ENCODE measurements at regions not wholly inside any gene's neighbourhood (a gene's known extent, or its start where the extent isn't known, plus 50 kb on each side); places are given as distances from the start of the nearest gene placed in this dataset.

DNA sequence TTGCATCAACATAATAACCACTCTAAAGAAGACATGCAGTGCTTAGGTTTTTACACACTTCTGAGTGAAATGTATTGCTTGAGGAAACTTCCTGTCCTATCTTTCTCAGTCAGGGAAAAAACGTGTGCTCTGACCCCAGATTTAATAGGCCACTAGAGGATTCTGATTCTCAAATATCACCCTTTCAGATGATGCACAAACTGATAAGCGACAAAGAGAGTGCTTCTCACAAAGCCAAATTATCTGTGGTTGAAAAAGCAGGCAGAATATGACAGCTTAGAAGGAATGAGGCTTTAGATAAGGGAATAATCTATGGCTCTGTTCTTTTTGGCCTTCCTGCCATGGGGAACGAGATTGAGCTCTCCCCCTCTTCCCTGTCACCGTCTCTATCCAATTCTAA, 583.4 kb upstream of the SGO1 start:
- Histone ChIP-seq H3K4me2 (ENCODE audit: control insufficient read depth, insufficient read depth) (no peak overlapping the region), H2AFZ (ENCODE audit: control insufficient read depth, low read depth, low read length) (no peak overlapping the region), H3K9ac (ENCODE audit: control insufficient read depth, insufficient read depth, low read length) (no peak overlapping the region), H3K27me3 (replicated peaks in 1 of 2; ENCODE audit: control insufficient read depth in 2 of 2, insufficient read depth in 2 of 2, low read length in 1 of 2) (no peaks in the 10 kb centered on the region), H3K4me3 (no peak overlapping the region), H3K36me3 (ENCODE audit: control insufficient read depth in 2 of 2, insufficient read depth in 2 of 2, low read length in 1 of 2) (no peaks in the 10 kb centered on the region), H4K20me1 (ENCODE audit: control insufficient read depth, insufficient read depth) (no peaks in the 10 kb centered on the region), H3K4me1 (ENCODE audit: control insufficient read depth, insufficient read depth, low read length) (no peaks in the 10 kb centered on the region), H3K79me2 (ENCODE audit: control insufficient read depth, insufficient read depth, low read length) (no peaks in the 10 kb centered on the region), H3K9me3 (replicated peaks; ENCODE audit: control insufficient read depth, insufficient read depth, low read length) (no peaks in the 10 kb centered on the region), H3K27ac (ENCODE audit: control insufficient read depth, insufficient read depth) (no peak overlapping the region)
- in situ Hi-C loops (cut with MboI), result no loop called here
- BruUV-seq (replicated peaks), result no TSS peak
- ChIA-PET CTCF (no interaction called here), POLR2A (no interaction called here), SMC1A (ENCODE audit: uncharacterized antibody, unreplicated experiment) (no interaction called here), RAD21 (ENCODE audit: unreplicated experiment) (no interaction called here)
- no peak for DNase-seq (ENCODE audit: low read depth, low spot score)
- intact Hi-C loops (cut with micrococcal nuclease; ENCODE audit: unreplicated experiment), result no loop called here
- no peak for FAIRE-seq
- no peak for ATAC-seq
- WGBS (ENCODE audit: insufficient coverage, insufficient replicate concordance, low lambda C conversion rate, missing lambda C conversion rate), result 1% methylated on average over 4 of the region's 4 CpGs
- no peak for TF ChIP-seq TAF1 (IDR thresholded peaks at IDR 0.05; ENCODE audit: borderline replicate concordance, low read depth, low read length)
- TF ChIP-seq KAT2A (conservative IDR thresholded peaks at IDR 0.05; ENCODE audit: control insufficient read depth, low read depth, low read length), result no peak
- TF ChIP-seq POLR2A (IDR thresholded peaks at IDR 0.05; ENCODE audit: low read depth, low read length), result no peak
- TF ChIP-seq JUNB (IDR thresholded peaks at IDR 0.05), result no peak
- no peak for TF ChIP-seq GATAD2B (conservative IDR thresholded peaks at IDR 0.05; ENCODE audit: low read depth)
- no peak for TF ChIP-seq SUPT20H (IDR thresholded peaks at IDR 0.05; ENCODE audit: borderline replicate concordance, control insufficient read depth, low read depth, low read length)
- TF ChIP-seq, protein P1, sequence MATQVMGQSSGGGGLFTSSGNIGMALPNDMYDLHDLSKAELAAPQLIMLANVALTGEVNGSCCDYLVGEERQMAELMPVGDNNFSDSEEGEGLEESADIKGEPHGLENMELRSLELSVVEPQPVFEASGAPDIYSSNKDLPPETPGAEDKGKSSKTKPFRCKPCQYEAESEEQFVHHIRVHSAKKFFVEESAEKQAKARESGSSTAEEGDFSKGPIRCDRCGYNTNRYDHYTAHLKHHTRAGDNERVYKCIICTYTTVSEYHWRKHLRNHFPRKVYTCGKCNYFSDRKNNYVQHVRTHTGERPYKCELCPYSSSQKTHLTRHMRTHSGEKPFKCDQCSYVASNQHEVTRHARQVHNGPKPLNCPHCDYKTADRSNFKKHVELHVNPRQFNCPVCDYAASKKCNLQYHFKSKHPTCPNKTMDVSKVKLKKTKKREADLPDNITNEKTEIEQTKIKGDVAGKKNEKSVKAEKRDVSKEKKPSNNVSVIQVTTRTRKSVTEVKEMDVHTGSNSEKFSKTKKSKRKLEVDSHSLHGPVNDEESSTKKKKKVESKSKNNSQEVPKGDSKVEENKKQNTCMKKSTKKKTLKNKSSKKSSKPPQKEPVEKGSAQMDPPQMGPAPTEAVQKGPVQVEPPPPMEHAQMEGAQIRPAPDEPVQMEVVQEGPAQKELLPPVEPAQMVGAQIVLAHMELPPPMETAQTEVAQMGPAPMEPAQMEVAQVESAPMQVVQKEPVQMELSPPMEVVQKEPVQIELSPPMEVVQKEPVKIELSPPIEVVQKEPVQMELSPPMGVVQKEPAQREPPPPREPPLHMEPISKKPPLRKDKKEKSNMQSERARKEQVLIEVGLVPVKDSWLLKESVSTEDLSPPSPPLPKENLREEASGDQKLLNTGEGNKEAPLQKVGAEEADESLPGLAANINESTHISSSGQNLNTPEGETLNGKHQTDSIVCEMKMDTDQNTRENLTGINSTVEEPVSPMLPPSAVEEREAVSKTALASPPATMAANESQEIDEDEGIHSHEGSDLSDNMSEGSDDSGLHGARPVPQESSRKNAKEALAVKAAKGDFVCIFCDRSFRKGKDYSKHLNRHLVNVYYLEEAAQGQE (IDR thresholded peaks at IDR 0.05; ENCODE audit: low read depth, low read length), result no peak
- no peak for TF ChIP-seq CBX5 (IDR thresholded peaks at IDR 0.05; ENCODE audit: low read depth)
- TF ChIP-seq ESRRA (IDR thresholded peaks at IDR 0.05; ENCODE audit: low read length), result no peak
- TF ChIP-seq, protein P2, sequence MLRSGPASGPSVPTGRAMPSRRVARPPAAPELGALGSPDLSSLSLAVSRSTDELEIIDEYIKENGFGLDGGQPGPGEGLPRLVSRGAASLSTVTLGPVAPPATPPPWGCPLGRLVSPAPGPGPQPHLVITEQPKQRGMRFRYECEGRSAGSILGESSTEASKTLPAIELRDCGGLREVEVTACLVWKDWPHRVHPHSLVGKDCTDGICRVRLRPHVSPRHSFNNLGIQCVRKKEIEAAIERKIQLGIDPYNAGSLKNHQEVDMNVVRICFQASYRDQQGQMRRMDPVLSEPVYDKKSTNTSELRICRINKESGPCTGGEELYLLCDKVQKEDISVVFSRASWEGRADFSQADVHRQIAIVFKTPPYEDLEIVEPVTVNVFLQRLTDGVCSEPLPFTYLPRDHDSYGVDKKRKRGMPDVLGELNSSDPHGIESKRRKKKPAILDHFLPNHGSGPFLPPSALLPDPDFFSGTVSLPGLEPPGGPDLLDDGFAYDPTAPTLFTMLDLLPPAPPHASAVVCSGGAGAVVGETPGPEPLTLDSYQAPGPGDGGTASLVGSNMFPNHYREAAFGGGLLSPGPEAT (IDR thresholded peaks at IDR 0.05; ENCODE audit: low read depth), result no peak
- no peak for TF ChIP-seq RCOR1 (conservative IDR thresholded peaks at IDR 0.05; ENCODE audit: low read depth, low read length)
- TF ChIP-seq ZZZ3 (IDR thresholded peaks at IDR 0.05; ENCODE audit: control insufficient read depth, insufficient read length, low read depth), result no peak
- TF ChIP-seq, protein P3, sequence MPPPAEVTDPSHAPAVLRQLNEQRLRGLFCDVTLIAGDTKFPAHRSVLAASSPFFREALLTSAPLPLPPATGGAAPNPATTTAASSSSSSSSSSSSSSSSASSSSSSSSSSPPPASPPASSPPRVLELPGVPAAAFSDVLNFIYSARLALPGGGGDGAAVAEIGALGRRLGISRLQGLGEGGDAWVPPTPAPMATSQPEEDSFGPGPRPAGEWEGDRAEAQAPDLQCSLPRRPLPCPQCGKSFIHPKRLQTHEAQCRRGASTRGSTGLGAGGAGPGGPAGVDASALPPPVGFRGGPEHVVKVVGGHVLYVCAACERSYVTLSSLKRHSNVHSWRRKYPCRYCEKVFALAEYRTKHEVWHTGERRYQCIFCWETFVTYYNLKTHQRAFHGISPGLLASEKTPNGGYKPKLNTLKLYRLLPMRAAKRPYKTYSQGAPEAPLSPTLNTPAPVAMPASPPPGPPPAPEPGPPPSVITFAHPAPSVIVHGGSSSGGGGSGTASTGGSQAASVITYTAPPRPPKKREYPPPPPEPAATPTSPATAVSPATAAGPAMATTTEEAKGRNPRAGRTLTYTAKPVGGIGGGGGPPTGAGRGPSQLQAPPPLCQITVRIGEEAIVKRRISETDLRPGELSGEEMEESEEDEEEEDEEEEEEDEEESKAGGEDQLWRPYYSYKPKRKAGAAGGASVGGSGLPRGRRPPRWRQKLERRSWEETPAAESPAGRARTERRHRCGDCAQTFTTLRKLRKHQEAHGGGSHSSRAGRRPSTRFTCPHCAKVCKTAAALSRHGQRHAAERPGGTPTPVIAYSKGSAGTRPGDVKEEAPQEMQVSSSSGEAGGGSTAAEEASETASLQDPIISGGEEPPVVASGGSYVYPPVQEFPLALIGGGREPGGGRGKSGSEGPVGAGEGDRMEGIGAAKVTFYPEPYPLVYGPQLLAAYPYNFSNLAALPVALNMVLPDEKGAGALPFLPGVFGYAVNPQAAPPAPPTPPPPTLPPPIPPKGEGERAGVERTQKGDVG (CRISPR knock-in tag; IDR thresholded peaks at IDR 0.05), result no peak
- TF ChIP-seq SP1 (IDR thresholded peaks at IDR 0.05; ENCODE audit: low read depth, low read length), result no peak
- TF ChIP-seq, protein P4, sequence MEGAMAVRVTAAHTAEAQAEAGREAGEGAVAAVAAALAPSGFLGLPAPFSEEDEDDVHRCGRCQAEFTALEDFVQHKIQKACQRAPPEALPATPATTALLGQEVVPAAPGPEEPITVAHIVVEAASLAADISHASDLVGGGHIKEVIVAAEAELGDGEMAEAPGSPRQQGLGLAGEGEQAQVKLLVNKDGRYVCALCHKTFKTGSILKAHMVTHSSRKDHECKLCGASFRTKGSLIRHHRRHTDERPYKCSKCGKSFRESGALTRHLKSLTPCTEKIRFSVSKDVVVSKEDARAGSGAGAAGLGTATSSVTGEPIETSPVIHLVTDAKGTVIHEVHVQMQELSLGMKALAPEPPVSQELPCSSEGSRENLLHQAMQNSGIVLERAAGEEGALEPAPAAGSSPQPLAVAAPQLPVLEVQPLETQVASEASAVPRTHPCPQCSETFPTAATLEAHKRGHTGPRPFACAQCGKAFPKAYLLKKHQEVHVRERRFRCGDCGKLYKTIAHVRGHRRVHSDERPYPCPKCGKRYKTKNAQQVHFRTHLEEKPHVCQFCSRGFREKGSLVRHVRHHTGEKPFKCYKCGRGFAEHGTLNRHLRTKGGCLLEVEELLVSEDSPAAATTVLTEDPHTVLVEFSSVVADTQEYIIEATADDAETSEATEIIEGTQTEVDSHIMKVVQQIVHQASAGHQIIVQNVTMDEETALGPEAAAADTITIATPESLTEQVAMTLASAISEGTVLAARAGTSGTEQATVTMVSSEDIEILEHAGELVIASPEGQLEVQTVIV (IDR thresholded peaks at IDR 0.05; ENCODE audit: borderline replicate concordance, partially characterized antibody), result no peak
- TF ChIP-seq PAX5 (IDR thresholded peaks at IDR 0.05; ENCODE audit: borderline replicate concordance, low read depth, low read length), result no peak
